H1 (cell line): ENCODE measurements at regions not wholly inside any gene's neighbourhood (a gene's known extent, or its start where the extent isn't known, plus 50 kb on each side); places are given as distances from the start of the nearest gene placed in this dataset.

Source experiments
- CTCF ChIA-PET: fragments of 300-600 bp; sonication (Branson Sonifier 250); formaldehyde crosslinking; loops from one replicate; lab custom pipeline; 2021; ENCODE audit not compliant: partially characterized antibody; lab: Charles Lee
- POLR2A ChIA-PET: fragments of 300-600 bp; sonication (Branson Sonifier 250); formaldehyde crosslinking; loops from one replicate; lab custom pipeline; 2021; ENCODE audit warnings: inconsistent platforms; ENCODE audit not compliant: partially characterized antibody; lab: Charles Lee
- DNase-seq, 2 experiments: peaks; one replicate each; pipeline versions ENCODE4 v3.0.0 to v3.0.0-alpha.2; 2010 to 2022; ENCODE audit warnings: low spot score in 2 of 2, low read depth in 1 of 2, mixed read lengths in 1 of 2
- FAIRE-seq: peaks from 2 replicates; lab custom pipeline; 2011; peaks lifted over from hg19 to GRCh38; lab: Jason Lieb, UNC
- H2AFZ ChIP-seq: 2 replicates; pipeline ENCODE4 v1.8.1; 2012; ENCODE audit warnings: low read length, inconsistent platforms
- H2AK5ac ChIP-seq: 2 replicates; pipeline ENCODE4 v1.6.1; 2013; ENCODE audit warnings: low read depth, low read length
- H2BK120ac ChIP-seq: replicated peaks from 2 replicates; pipeline ENCODE3; 2013; ENCODE audit warnings: low read depth, low read length, inconsistent platforms
- H2BK12ac ChIP-seq: 2 replicates; pipeline ENCODE4 v1.6.1; 2013; ENCODE audit warnings: low read depth, low read length
- H2BK15ac ChIP-seq: 2 replicates; pipeline ENCODE4 v1.6.1; 2013; ENCODE audit warnings: low read length
- H2BK20ac ChIP-seq: 2 replicates; pipeline ENCODE4 v1.6.1; 2013; ENCODE audit warnings: low read length
- H2BK5ac ChIP-seq: 2 replicates; pipeline ENCODE4 v1.6.1; 2013; ENCODE audit warnings: low read depth, low read length
- H3K14ac ChIP-seq: 2 replicates; pipeline ENCODE4 v1.6.1; 2013; ENCODE audit warnings: inconsistent platforms; ENCODE audit not compliant: insufficient read length
- H3K18ac ChIP-seq: 2 replicates; pipeline ENCODE4 v1.6.1; 2013; ENCODE audit warnings: low read length; ENCODE audit errors: extremely low read depth
- H3K23ac ChIP-seq: 2 replicates; pipeline ENCODE4 v1.6.1; 2013; ENCODE audit warnings: inconsistent platforms; ENCODE audit not compliant: insufficient read length
- H3K23me2 ChIP-seq: 2 replicates; pipeline ENCODE4 v1.6.1; 2013; ENCODE audit warnings: low read depth, low read length
- H3K27ac ChIP-seq: 2 replicates; pipeline ENCODE4 v1.6.1; 2011; ENCODE audit warnings: low read depth, low read length, inconsistent platforms
- H3K27me3 ChIP-seq, 4 experiments: replicated peaks in 1 of 4; 1 replicate in 1 of 4; 2 replicates in 3 of 4; pipeline versions ENCODE4 v1.6.1 to v1.8.1; 2011 to 2013; ENCODE audit warnings: low read length in 3 of 4, mild to moderate bottlenecking in 3 of 4, inconsistent platforms in 2 of 4, mixed read lengths in 2 of 4, moderate library complexity in 1 of 4; ENCODE audit not compliant: control insufficient read depth in 3 of 4, insufficient read depth in 3 of 4; ENCODE audit errors: extremely low read depth in 1 of 4
- H3K36me3 ChIP-seq, 4 experiments: 2 replicates each; pipeline versions ENCODE4 v1.6.1 to v1.8.1; 2011 to 2013; ENCODE audit warnings: mild to moderate bottlenecking in 4 of 4, low read length in 3 of 4, moderate library complexity in 2 of 4, control low read depth in 1 of 4, inconsistent platforms in 1 of 4; ENCODE audit not compliant: insufficient read depth in 4 of 4, control insufficient read depth in 2 of 4
- H3K4ac ChIP-seq: replicated peaks from 2 replicates; pipeline ENCODE3; 2013; ENCODE audit warnings: low read length, low read depth, mixed read lengths, inconsistent platforms; ENCODE audit not compliant: insufficient read length
- H3K4me1 ChIP-seq, 4 experiments: replicated peaks in 1 of 4; 1 replicate in 1 of 4; 2 replicates in 3 of 4; pipeline versions ENCODE4 v1.6.1 to v1.8.1; 2011 to 2013; ENCODE audit warnings: low read length in 3 of 4, inconsistent platforms in 2 of 4, mixed read lengths in 1 of 4; ENCODE audit not compliant: insufficient read depth in 4 of 4, control insufficient read depth in 3 of 4
- H3K4me2 ChIP-seq, 2 experiments: 2 replicates each; pipeline versions ENCODE4 v1.6.1 to v1.8.1; 2011 to 2013; ENCODE audit warnings: low read depth in 2 of 2, low read length in 2 of 2, control low read depth in 1 of 2, inconsistent platforms in 1 of 2, mild to moderate bottlenecking in 1 of 2; ENCODE audit not compliant: insufficient read depth in 1 of 2
- H3K4me3 ChIP-seq, 4 experiments: fragments of 200-600, 300-600 bp in 1 of 4; sonication (generic), shearing (Covaris generic), sonication (Bioruptor Twin) in 1 of 4; 2 replicates each; pipeline versions ENCODE4 v1.5.1 to v1.8.1; 2011 to 2016; ENCODE audit warnings: low read length in 4 of 4, low read depth in 3 of 4, control low read depth in 2 of 4, inconsistent platforms in 2 of 4, mild to moderate bottlenecking in 2 of 4, mixed read lengths in 1 of 4, moderate library complexity in 1 of 4; ENCODE audit not compliant: insufficient read depth in 2 of 4; ENCODE audit errors: extremely low read depth in 1 of 4
- H3K56ac ChIP-seq: replicated peaks from 2 replicates; pipeline ENCODE3; 2013; ENCODE audit warnings: low read depth, mild to moderate bottlenecking, mixed read lengths, low read length, inconsistent platforms; ENCODE audit not compliant: insufficient read length
- H3K79me1 ChIP-seq: 2 replicates; pipeline ENCODE4 v1.6.1; 2013; ENCODE audit warnings: low read depth, low read length, control low read depth
- H3K79me2 ChIP-seq, 2 experiments: 2 replicates each; pipeline versions ENCODE4 v1.6.1 to v1.8.1; 2012 to 2013; ENCODE audit warnings: low read length in 2 of 2, mild to moderate bottlenecking in 2 of 2, inconsistent platforms in 1 of 2; ENCODE audit not compliant: insufficient read depth in 2 of 2, control insufficient read depth in 1 of 2
- H3K9ac ChIP-seq, 4 experiments: replicated peaks in 1 of 4; 1 replicate in 1 of 4; 2 replicates in 3 of 4; pipeline versions ENCODE4 v1.6.1 to v1.8.1; 2011 to 2013; ENCODE audit warnings: low read depth in 3 of 4, low read length in 3 of 4, control low read depth in 2 of 4, mild to moderate bottlenecking in 2 of 4, moderate library complexity in 2 of 4, inconsistent platforms in 1 of 4; ENCODE audit errors: extremely low read depth in 1 of 4
- H3K9me3 ChIP-seq, 2 experiments: 2 replicates each; pipeline versions ENCODE4 v1.6.1 to v1.8.1; 2012 to 2013; ENCODE audit warnings: mild to moderate bottlenecking in 2 of 2, moderate library complexity in 2 of 2, control low read depth in 1 of 2, inconsistent platforms in 1 of 2, low read depth in 1 of 2, low read length in 1 of 2, mixed read lengths in 1 of 2; ENCODE audit not compliant: insufficient read depth in 2 of 2
- H4K20me1 ChIP-seq, 2 experiments: replicated peaks in 1 of 2; 2 replicates each; pipeline versions ENCODE3 to v1.8.1; 2011 to 2013; ENCODE audit warnings: inconsistent platforms in 2 of 2, low read length in 2 of 2, mild to moderate bottlenecking in 1 of 2; ENCODE audit not compliant: insufficient read depth in 2 of 2, control insufficient read depth in 1 of 2
- H4K5ac ChIP-seq: 2 replicates; pipeline ENCODE4 v1.6.1; 2013; ENCODE audit warnings: low read length, low read depth, mixed read lengths, inconsistent platforms; ENCODE audit not compliant: insufficient read length
- H4K8ac ChIP-seq: 2 replicates; pipeline ENCODE4 v1.8.0; 2013; ENCODE audit warnings: mild to moderate bottlenecking, moderate library complexity, low read length, inconsistent platforms; ENCODE audit not compliant: insufficient read depth; ENCODE audit errors: extremely low read depth
- H4K91ac ChIP-seq: replicated peaks from 2 replicates; pipeline ENCODE3; 2013; ENCODE audit warnings: low read length, mixed read lengths, inconsistent platforms; ENCODE audit not compliant: insufficient read length
- GTF2F1 ChIP-seq: IDR thresholded peaks from 2 replicates; pipeline ENCODE4 v1.6.1; 2012; ENCODE audit warnings: low read depth, low read length, improper control_type of control experiment, borderline replicate concordance
- JUN ChIP-seq: IDR thresholded peaks from 2 replicates; pipeline ENCODE4 v1.6.1; 2011; ENCODE audit warnings: low read depth, mild to moderate bottlenecking, improper control_type of control experiment, low read length
- KDM4A ChIP-seq: IDR thresholded peaks from one replicate; pipeline ENCODE4 v1.7.1; 2012; ENCODE audit warnings: low read depth, mild to moderate bottlenecking, moderate library complexity, low read length, inconsistent platforms; ENCODE audit not compliant: severe bottlenecking
- MAFK ChIP-seq: IDR thresholded peaks from 2 replicates; pipeline ENCODE4 v1.6.1; 2012; ENCODE audit warnings: low read depth, mild to moderate bottlenecking, improper control_type of control experiment, low read length
- PHF8 ChIP-seq: fragments of 200-600 bp; sonication (generic); conservative IDR thresholded peaks from 2 replicates; pipeline ENCODE4 v1.7.1; 2012; ENCODE audit warnings: low read depth, mild to moderate bottlenecking, inconsistent platforms, low read length, moderate library complexity
- RAD21 ChIP-seq, 2 experiments: IDR thresholded peaks in 1 of 2; conservative IDR thresholded peaks in 1 of 2; 2 replicates each; pipeline ENCODE4 v1.6.1; 2011; ENCODE audit warnings: low read depth in 2 of 2, low read length in 2 of 2, improper control_type of control experiment in 1 of 2, inconsistent platforms in 1 of 2, mild to moderate bottlenecking in 1 of 2, moderate library complexity in 1 of 2
- WGBS, 2 experiments: shearing (Covaris generic) in 1 of 2; methylation state at CpG; one replicate each; pipeline versions ENCODE4 v1.1.6 to v1.1.7; 2013 to 2015; ENCODE audit warnings: low lambda C conversion rate in 2 of 2, mixed read lengths in 2 of 2, inconsistent platforms in 1 of 2, low coverage in 1 of 2, missing lambda C conversion rate in 1 of 2; ENCODE audit not compliant: insufficient replicate concordance in 2 of 2, insufficient coverage in 1 of 2, insufficient read length in 1 of 2; ENCODE audit errors: extremely low coverage in 1 of 2, missing lambda C conversion rate in 1 of 2; 5-methylcytosine and 5-hydroxymethylcytosine counted together

GRCh38 chr7:21141476-21141875, 286.4 kb upstream of the SP4 start:
- no peak overlapping the region for H3K14ac ChIP-seq
- H3K9ac ChIP-seq = no peak overlapping the region
- FAIRE-seq (no peak), DNase-seq (no peak)
- no peaks in the 10 kb centered on the region for H3K36me3 ChIP-seq
- no peak overlapping the region for H2BK5ac ChIP-seq
- no peak overlapping the region for H4K5ac ChIP-seq
- ChIA-PET CTCF (interaction anchor here (0.7 kb wide), 1 partner anchor 161 kb away, joined by 3 read pairs; no protein-coding TSS in a partner anchor), POLR2A (interaction anchor here (1.3 kb wide), 1 partner anchor 29 kb away, joined by 4 read pairs; no protein-coding TSS in a partner anchor)
- no peaks in the 10 kb centered on the region for H3K9me3 ChIP-seq
- H3K4me3 ChIP-seq = no peak overlapping the region
- peaks cover 0 to 1% (median under 1%) of the 10 kb centered on the region in 4 experiments; a peak in 3 of 7 replicates for H3K4me1 ChIP-seq
- no peaks in the 10 kb centered on the region for H4K20me1 ChIP-seq
- H2BK12ac ChIP-seq = no peak overlapping the region
- no peak overlapping the region for H2BK20ac ChIP-seq
- H2BK15ac ChIP-seq = no peak overlapping the region
- no peak overlapping the region for H3K4ac ChIP-seq
- H2AFZ ChIP-seq = no peak overlapping the region
- no peaks in the 10 kb centered on the region for H3K27me3 ChIP-seq
- H3K27ac ChIP-seq = no peak overlapping the region
- no peak overlapping the region for H3K4me2 ChIP-seq
- no peaks in the 10 kb centered on the region for H3K79me1 ChIP-seq
- no peak for TF ChIP-seq KDM4A
- no peak for TF ChIP-seq GTF2F1
- no peak for TF ChIP-seq PHF8
- no peak for TF ChIP-seq JUN
- TF ChIP-seq RAD21 (IDR thresholded peaks at IDR 0.05 in 1 of 2, conservative IDR thresholded peaks at IDR 0.05 in 1 of 2; ENCODE audit: low read depth in 2 of 2, low read length in 2 of 2) = no peak
- no peak for TF ChIP-seq MAFK
- 87% methylated on average over 3 of the region's 3 CpGs; no CpG with 5 or more reads in 1 of the 2 experiments for WGBS, 2 experiments
- no peak overlapping the region for H4K91ac ChIP-seq
- H2BK120ac ChIP-seq = no peak overlapping the region
- H3K79me2 ChIP-seq = no peaks in the 10 kb centered on the region
- no peak overlapping the region for H3K23ac ChIP-seq
- H3K18ac ChIP-seq = no peak overlapping the region
- no peaks in the 10 kb centered on the region for H3K23me2 ChIP-seq
- no peak overlapping the region for H4K8ac ChIP-seq
- no peak overlapping the region for H3K56ac ChIP-seq
- H2AK5ac ChIP-seq = no peak overlapping the region
